ENCODE measurements at regions not wholly inside any gene's neighbourhood (a gene's known extent, or its start where the extent isn't known, plus 50 kb on each side); places are given as distances from the start of the nearest gene placed in this dataset.

- no peak for DNase-seq (ENCODE audit: low spot score)
These were observed 419.9 kb downstream of the PCDH17 start for GRCh38 chr13:58051396-58051795.

- no peak for DNase-seq (ENCODE audit: low spot score)
These were observed 420.3 kb downstream of the PCDH17 start for GRCh38 chr13:58051807-58052375.

DNA sequence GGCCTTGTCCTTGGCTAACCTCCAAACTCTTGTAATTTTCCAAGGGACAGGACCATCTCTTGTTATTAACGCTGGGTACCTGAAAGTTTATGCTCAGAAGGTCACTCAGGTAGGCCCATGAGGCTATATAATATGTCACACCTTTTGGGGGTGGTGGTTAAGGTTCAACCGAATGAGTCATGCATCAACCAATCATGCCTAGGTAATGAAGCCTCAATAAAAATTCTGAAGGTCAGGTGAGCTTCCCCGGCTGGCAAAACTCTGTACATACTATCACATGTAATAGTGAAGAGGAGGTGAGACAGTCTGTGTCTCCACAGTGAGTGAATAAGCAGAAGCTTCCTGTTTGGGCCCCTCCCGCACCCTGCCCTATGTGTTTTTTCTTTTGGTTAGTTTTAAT is 424.9 kb downstream of the PCDH17 start:
- no peak for DNase-seq (ENCODE audit: low spot score)

DNA sequence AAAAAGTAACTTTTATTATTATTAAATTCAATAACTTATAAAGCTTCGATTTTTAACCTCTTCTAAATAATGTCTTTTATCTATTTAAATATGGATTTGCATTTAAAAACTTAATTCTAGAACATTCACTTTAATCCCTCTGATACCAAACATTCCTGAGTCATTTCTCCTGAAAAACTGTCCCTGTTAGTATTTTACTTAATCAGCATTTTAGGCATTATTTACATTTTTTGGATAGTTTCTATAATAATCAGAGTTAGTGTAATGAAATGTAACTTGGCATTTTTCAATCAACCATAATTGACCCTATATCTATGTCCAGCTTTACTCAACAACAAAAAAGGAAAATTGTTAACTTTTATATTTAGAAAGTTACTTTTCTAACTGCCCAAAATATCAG is 428.1 kb downstream of the PCDH17 start:
- DNase-seq (ENCODE audit: low spot score): no peak

- DNase-seq (ENCODE audit: low spot score): no peak
These were observed 449.3 kb downstream of the PCDH17 start for GRCh38 chr13:58080806-58081205.

- DNase-seq (ENCODE audit: low spot score): no peak
These were observed 449.8 kb downstream of the PCDH17 start for GRCh38 chr13:58081301-58081820.

DNA sequence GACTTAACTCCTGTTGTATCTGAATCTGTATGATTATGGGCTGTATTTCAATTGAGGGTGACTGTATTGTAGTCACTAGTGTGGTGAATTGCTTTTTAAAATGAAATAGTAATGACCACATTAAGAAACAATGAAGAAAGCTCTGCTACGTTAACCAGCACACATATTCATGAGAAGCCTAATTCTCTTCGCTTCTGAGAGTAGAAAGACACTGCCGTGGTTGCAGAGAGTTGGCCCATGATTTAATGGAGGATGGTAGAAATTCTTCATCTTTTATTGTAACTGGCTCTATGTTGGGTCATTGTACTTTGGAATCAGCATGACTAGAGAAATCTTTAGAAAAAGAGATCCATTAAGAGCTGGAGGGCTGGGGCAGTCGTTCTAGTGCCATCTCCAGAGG is 451.5 kb downstream of the PCDH17 start:
- DNase-seq (ENCODE audit: low spot score): no peak

DNA sequence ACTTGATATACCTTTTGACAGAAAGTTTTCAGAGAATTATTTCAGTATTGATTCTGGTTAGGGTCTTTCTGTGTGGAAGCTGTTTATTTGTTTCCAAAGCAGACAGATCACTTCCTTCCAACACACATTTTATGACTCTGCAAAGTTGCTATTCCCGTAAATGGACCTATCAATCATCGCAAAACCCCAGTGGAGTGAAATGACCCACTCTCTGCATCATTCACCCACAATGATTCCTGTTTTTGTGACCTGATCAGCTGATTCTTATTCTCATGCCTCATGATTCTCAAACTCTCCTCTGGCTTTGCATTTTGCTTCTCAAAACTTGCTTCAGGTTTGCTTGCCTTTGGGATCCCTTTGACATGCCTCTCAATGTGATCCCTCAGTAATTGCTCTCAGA is 453.7 kb downstream of the PCDH17 start:
- no peak for DNase-seq (ENCODE audit: low spot score)

GRCh38 chr13:58085819-58086218 is 454.3 kb downstream of the PCDH17 start:
- DNase-seq (ENCODE audit: low spot score): no peak

DNA sequence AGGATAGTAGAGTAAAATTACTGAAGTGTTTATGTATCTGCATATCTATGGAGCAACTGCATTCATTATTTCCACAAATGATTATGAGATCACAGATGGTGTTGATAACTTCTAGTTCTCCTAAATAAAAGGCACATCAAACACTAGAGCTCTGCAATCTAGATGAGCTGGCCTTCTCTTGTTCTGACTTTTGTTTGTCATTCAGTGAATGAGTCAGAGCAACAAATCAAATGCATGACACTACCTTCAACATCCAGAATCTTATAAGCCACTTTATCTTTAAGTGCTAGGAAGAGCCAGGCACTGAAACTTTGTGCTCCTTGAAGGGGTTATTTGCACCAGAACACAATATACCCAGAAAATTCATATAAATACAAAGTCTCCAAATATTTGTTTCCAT is 456.0 kb downstream of the PCDH17 start:
- no peak for DNase-seq (ENCODE audit: low spot score)

DNA sequence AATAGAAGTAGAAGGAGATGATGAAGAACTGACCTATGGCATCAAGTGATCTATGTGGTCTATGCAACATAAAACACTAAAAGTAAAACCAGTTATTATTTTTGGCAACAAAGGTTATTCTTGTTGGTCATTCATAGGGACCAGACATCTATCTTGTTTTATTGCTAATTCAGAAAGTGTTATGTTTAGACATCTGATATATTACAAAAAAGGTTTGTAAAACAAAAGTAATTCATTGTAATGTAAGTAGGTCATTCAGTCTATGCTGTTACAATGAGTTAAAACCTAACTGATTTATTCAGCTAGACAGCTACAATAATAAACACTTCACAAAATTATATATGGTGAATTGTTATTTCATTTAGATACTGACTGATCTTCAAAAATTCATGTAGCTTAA is 461.9 kb downstream of the PCDH17 start:
- no peak for DNase-seq (ENCODE audit: low spot score)

GRCh38 chr13:58097831-58098230 is 466.3 kb downstream of the PCDH17 start:
- DNase-seq (ENCODE audit: low spot score): no peak

- DNase-seq (ENCODE audit: low spot score): no peak
These were observed 487.8 kb downstream of the PCDH17 start for GRCh38 chr13:58119351-58119750.

GRCh38 chr13:58119804-58120203 is 488.3 kb downstream of the PCDH17 start:
- DNase-seq (ENCODE audit: low spot score): no peak

DNA sequence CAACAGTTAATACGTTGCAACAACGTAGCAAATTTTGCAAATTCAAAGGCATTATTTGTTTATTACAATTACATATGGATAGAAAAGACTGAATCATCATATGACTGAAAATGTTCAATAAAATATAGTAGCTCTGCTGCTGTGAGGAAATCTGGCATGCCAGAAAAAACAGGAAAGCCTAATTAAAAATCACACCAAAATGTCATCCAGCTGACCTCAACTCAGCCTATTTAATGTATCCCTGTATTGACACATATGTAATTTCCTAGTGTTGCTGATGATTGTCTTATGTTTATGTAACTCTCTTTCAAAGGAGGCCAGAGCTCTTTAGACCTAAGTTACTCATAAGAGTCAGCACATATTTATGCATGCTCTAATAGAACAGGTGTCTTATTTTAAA is 495.0 kb downstream of the PCDH17 start:
- DNase-seq (ENCODE audit: low spot score): no peak

GRCh38 chr13:58134012-58134411 is 502.5 kb downstream of the PCDH17 start:
- no peak for DNase-seq (ENCODE audit: low spot score)

DNA sequence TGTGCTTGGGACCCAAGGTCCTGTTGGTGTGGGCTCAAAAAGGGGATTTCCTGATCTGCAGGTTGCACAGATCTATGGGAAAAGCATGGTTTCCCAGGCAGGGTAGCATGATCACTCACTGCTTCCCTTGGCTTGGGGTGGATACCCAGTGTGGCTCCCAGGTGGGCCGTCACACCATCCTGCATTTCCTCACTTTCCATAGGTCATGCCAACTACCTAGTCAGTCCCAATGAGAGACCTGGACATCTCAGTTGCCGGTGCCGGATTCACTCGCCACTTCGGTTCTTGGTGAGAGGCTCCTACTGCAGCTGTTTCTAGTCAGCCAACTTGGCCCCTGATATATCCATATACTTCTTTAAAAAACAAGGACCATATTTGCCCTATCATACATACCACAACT is 503.0 kb downstream of the PCDH17 start:
- DNase-seq (ENCODE audit: low spot score): no peak

GRCh38 chr13:58142952-58143351 is 511.4 kb downstream of the PCDH17 start:
- DNase-seq (ENCODE audit: low spot score): no peak

DNA sequence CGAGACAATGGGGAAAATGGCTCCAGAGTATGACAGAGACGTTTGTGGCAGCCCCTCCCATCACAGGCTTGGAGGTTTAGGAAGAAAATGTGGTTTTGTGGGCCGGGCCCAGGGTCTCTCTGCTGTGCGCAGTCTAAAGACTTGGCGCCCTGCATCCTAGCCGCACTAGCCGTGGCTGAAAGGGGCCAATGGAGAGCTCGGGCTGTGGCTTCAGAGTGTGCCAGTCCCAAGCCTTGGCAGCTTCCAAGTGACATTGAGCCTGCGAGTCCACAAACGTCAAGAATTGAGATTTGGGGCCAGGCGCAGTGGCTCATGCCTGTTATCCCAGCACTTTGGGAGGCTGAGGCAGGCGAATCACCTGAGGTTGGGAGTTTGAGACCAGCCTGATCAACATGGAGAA is 513.1 kb downstream of the PCDH17 start:
- no peak for DNase-seq (ENCODE audit: low spot score)

- DNase-seq (ENCODE audit: low spot score): no peak
These were observed 519.9 kb downstream of the PCDH17 start for GRCh38 chr13:58151452-58151851.

DNA sequence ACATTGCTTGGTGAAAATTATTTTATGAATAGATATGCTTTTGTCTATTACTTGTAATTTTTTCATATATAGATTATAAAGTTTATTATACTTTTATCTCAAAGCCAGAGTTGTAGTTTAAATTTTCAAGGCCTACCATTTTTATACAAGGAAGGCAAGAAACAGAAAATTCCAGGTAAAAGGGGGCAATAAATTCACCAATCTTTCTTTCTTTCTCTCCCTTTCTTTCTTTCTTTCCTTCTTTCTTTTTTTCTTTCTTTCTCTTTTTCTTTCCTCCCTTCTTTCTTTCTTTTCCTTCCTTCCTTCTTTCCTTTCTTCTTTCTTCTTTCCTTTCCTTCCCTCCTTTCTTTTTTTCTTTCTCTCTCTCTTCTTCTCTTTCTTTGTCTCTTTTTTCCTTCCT is 529.4 kb downstream of the PCDH17 start:
- no peak for DNase-seq (ENCODE audit: low spot score)

GRCh38 chr13:58165617-58166016 is 534.1 kb downstream of the PCDH17 start:
- no peak for DNase-seq (ENCODE audit: low spot score)

DNA sequence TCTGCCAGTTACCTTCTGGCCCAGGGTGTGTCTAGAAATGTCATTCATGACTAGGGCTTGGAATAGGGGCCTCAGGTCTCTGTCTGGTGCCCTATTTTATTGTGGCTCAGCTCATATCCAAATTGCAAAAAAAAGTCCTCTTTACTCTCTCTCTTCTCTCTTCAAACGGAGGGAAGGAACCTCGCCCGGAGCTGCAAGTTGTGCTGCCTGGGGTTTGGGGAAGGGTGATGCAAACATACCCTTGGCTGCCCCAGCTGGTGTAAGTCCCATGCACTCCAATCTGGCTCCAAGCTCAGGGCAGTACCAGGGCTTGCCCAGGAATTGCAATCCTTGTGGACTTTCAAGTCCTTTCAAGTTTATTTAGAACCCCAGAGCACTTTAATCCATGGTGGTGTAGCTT is 549.6 kb downstream of the PCDH17 start:
- DNase-seq (ENCODE audit: low spot score): no peak

- no peak for DNase-seq (ENCODE audit: low spot score)
These were observed 556.3 kb downstream of the PCDH17 start for GRCh38 chr13:58187881-58188280.

GRCh38 chr13:58190577-58190976 is 559.0 kb downstream of the PCDH17 start:
- DNase-seq (ENCODE audit: low spot score): no peak

Measured in COLO829 (cell line).